Activated CD8-positive, alpha-beta memory T cell treated with anti-CD3 and anti-CD28 coated beads for 24 hours (primary cell): ENCODE measurements at regions not wholly inside any gene's neighbourhood (a gene's known extent, or its start where the extent isn't known, plus 50 kb on each side); places are given as distances from the start of the nearest gene placed in this dataset.

ENCODE experiments used
- DNase-seq: peaks from one replicate; pipeline ENCODE4 v3.0.0-alpha.2; 2020

- DNase-seq = no peak
These were observed 105.8 kb downstream of the BAMBI start for GRCh38 chr10:28783087-28783486.

GRCh38 chr10:28785018-28785417 is 107.7 kb downstream of the BAMBI start:
- DNase-seq = no peak

- DNase-seq = no peak
These were observed 110.9 kb downstream of the BAMBI start for GRCh38 chr10:28788252-28788651.

- DNase-seq = no peak
These were observed 111.4 kb downstream of the BAMBI start for GRCh38 chr10:28788762-28789161.

- no peak for DNase-seq
These were observed 112.8 kb downstream of the BAMBI start for GRCh38 chr10:28790146-28790545.

GRCh38 chr10:28793482-28793881 is 116.2 kb downstream of the BAMBI start:
- no peak for DNase-seq

GRCh38 chr10:28794986-28795385 is 117.7 kb downstream of the BAMBI start:
- no peak for DNase-seq

GRCh38 chr10:28796606-28797512 is 119.5 kb downstream of the BAMBI start:
- DNase-seq = no peak

GRCh38 chr10:28797904-28798371 is 120.6 kb downstream of the BAMBI start:
- DNase-seq = no peak

- no peak for DNase-seq
These were observed 121.2 kb downstream of the BAMBI start for GRCh38 chr10:28798428-28798955.

GRCh38 chr10:28798964-28799363 is 121.6 kb downstream of the BAMBI start:
- no peak for DNase-seq

GRCh38 chr10:28800144-28800543 is 122.8 kb downstream of the BAMBI start:
- no peak for DNase-seq

GRCh38 chr10:28801247-28801646 is 123.9 kb downstream of the BAMBI start:
- DNase-seq = no peak

- no peak for DNase-seq
These were observed 124.5 kb downstream of the BAMBI start for GRCh38 chr10:28801869-28802268.

GRCh38 chr10:28805390-28805789 is 128.1 kb downstream of the BAMBI start:
- DNase-seq = no peak

- DNase-seq = no peak
These were observed 129.2 kb downstream of the BAMBI start for GRCh38 chr10:28806488-28806941.

GRCh38 chr10:28806951-28807759 is 129.8 kb downstream of the BAMBI start:
- DNase-seq = no peak

- DNase-seq = no peak
These were observed 130.7 kb downstream of the BAMBI start for GRCh38 chr10:28807760-28808613.

- no peak for DNase-seq
These were observed 131.4 kb downstream of the BAMBI start for GRCh38 chr10:28808693-28809092.

- no peak for DNase-seq
These were observed 132.9 kb downstream of the BAMBI start for GRCh38 chr10:28810057-28810870.

GRCh38 chr10:28811639-28812349 is 134.5 kb downstream of the BAMBI start:
- no peak for DNase-seq
